ENCODE measurements at regions not wholly inside any gene's neighbourhood (a gene's known extent, or its start where the extent isn't known, plus 50 kb on each side); places are given as distances from the start of the nearest gene placed in this dataset.

DNA sequence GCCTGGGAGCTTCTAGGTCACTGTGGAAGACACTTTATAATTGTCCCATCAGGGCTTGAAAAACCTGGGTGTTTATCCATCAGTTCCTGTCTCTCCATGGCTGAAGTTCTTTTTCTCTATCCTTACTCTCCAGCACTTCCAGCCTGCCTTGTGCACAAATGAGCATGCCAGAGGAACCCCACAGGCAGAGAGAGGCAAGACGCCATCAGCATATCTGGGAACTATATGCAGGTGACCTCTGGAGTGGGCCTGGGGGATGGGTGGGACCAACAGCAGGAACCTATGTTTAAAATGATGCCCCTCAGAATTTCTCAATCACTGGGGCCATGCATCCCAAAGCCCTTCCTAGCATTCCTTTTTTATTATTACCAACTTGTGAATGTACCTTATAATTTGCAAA, 156.2 kb upstream of the PARD3B start:
- TF ChIP-seq, protein P1, sequence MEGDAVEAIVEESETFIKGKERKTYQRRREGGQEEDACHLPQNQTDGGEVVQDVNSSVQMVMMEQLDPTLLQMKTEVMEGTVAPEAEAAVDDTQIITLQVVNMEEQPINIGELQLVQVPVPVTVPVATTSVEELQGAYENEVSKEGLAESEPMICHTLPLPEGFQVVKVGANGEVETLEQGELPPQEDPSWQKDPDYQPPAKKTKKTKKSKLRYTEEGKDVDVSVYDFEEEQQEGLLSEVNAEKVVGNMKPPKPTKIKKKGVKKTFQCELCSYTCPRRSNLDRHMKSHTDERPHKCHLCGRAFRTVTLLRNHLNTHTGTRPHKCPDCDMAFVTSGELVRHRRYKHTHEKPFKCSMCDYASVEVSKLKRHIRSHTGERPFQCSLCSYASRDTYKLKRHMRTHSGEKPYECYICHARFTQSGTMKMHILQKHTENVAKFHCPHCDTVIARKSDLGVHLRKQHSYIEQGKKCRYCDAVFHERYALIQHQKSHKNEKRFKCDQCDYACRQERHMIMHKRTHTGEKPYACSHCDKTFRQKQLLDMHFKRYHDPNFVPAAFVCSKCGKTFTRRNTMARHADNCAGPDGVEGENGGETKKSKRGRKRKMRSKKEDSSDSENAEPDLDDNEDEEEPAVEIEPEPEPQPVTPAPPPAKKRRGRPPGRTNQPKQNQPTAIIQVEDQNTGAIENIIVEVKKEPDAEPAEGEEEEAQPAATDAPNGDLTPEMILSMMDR (IDR thresholded peaks at IDR 0.05): no peak
- no peak for TF ChIP-seq EZH2 (IDR thresholded peaks at IDR 0.05; ENCODE audit: borderline replicate concordance, insufficient read depth, low read depth, low read length, poor library complexity, severe bottlenecking)
- CTCF ChIA-PET: no interaction called here
- Histone ChIP-seq H3K4me1 (ENCODE audit: control insufficient read depth in 2 of 2, insufficient read depth in 2 of 2, low read length in 2 of 2) (no peaks in the 10 kb centered on the region), H3K79me2 (ENCODE audit: control insufficient read depth, insufficient read depth, low read length) (no peaks in the 10 kb centered on the region), H3K9ac (ENCODE audit: low read length) (no peak overlapping the region), H3K4me3 (ENCODE audit: control extremely low read depth in 1 of 5, extremely low read depth in 1 of 5, insufficient read depth in 1 of 5, low read depth in 2 of 5, low read length in 4 of 5) (no peak overlapping the region), H4K20me1 (ENCODE audit: control insufficient read depth, insufficient read depth, low read length, poor library complexity, severe bottlenecking) (no peaks in the 10 kb centered on the region), H2AFZ (ENCODE audit: insufficient read depth, low read depth, low read length, poor library complexity, severe bottlenecking) (no peak overlapping the region), H3K9me3 (ENCODE audit: control extremely low read depth in 1 of 3, control insufficient read depth in 2 of 3, insufficient read depth in 1 of 3, low read length in 2 of 3) (no peaks in the 10 kb centered on the region), H3K36me3 (replicated peaks in 1 of 2; ENCODE audit: control extremely low read depth in 1 of 2, control insufficient read depth in 1 of 2, extremely low read depth in 1 of 2, insufficient read depth in 2 of 2, low read length in 1 of 2) (no peaks in the 10 kb centered on the region), H3K27me3 (replicated peaks in 1 of 4; ENCODE audit: control extremely low read depth in 1 of 4, control insufficient read depth in 3 of 4, insufficient read depth in 4 of 4, low read length in 3 of 4) (no peaks in the 10 kb centered on the region), H3K27ac (ENCODE audit: low read length in 2 of 2) (no peak overlapping the region), H3K4me2 (replicated peaks; ENCODE audit: low read depth, low read length, poor library complexity, severe bottlenecking) (no peak overlapping the region)
- intact Hi-C loops (cut with micrococcal nuclease): no loop called here
- H3K27ac Mint-ChIP-seq: no peak overlapping the region
- ATAC-seq (ENCODE audit: low read depth): no peak
- H3K9me3 Mint-ChIP-seq (ENCODE audit: insufficient read depth): peaks cover under 1% of the 10 kb centered on the region
- no peaks in the 10 kb centered on the region for H3K4me1 Mint-ChIP-seq
- H3K27me3 Mint-ChIP-seq: peaks cover 3% of the 10 kb centered on the region
- DNase-seq: no peak
- POLR2A ChIA-PET: no interaction called here
- H3K4me3 Mint-ChIP-seq: no peak overlapping the region
- 100% methylated on average over 1 of the region's 1 CpG for WGBS (ENCODE audit: insufficient coverage)

DNA sequence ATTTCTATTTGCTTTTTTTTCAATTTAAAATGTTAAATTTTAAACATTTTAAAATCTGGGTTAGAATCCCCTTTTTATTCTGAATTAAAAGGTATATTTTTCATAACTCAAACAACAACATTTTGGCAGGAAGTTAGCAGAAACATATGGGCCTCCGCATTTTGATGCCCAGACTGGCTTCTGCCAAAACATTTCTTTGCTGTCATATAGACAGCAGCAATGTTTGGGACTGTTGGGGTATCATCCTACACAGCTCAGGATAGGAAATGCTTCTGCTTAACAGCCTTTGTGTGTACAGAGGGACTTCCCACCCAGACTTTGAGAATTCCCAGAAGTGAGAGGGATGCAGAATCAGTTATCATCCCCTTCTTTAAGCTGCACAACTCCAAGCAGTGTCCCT, 155.4 kb upstream of the PARD3B start:
- Mint-ChIP-seq H3K27me3 (peaks cover 3% of the 10 kb centered on the region), H3K4me1 (no peaks in the 10 kb centered on the region), H3K4me3 (no peak overlapping the region), H3K27ac (no peak overlapping the region), H3K9me3 (ENCODE audit: insufficient read depth) (no peaks in the 10 kb centered on the region)
- H3K9me3 ChIP-seq (ENCODE audit: control extremely low read depth in 1 of 3, control insufficient read depth in 2 of 3, insufficient read depth in 1 of 3, low read length in 2 of 3): no peaks in the 10 kb centered on the region
- no peaks in the 10 kb centered on the region for H3K79me2 ChIP-seq (ENCODE audit: control insufficient read depth, insufficient read depth, low read length)
- no peak overlapping the region for H3K4me2 ChIP-seq (replicated peaks; ENCODE audit: low read depth, low read length, poor library complexity, severe bottlenecking)
- WGBS (ENCODE audit: insufficient coverage): 100% methylated on average over 1 of the region's 1 CpG
- H2AFZ ChIP-seq (ENCODE audit: insufficient read depth, low read depth, low read length, poor library complexity, severe bottlenecking): no peak overlapping the region
- intact Hi-C loops (cut with micrococcal nuclease): no loop called here
- TF ChIP-seq EZH2 (IDR thresholded peaks at IDR 0.05; ENCODE audit: borderline replicate concordance, insufficient read depth, low read depth, low read length, poor library complexity, severe bottlenecking): no peak
- TF ChIP-seq, protein P1 (IDR thresholded peaks at IDR 0.05): no peak
- no peaks in the 10 kb centered on the region for H3K27me3 ChIP-seq (replicated peaks in 1 of 4; ENCODE audit: control extremely low read depth in 1 of 4, control insufficient read depth in 3 of 4, insufficient read depth in 4 of 4, low read length in 3 of 4)
- DNase-seq (no peak), ATAC-seq (ENCODE audit: low read depth) (no peak)
- H3K36me3 ChIP-seq (replicated peaks in 1 of 2; ENCODE audit: control extremely low read depth in 1 of 2, control insufficient read depth in 1 of 2, extremely low read depth in 1 of 2, insufficient read depth in 2 of 2, low read length in 1 of 2): no peaks in the 10 kb centered on the region
- ChIA-PET POLR2A (no interaction called here), CTCF (no interaction called here)
- no peak overlapping the region for H3K9ac ChIP-seq (ENCODE audit: low read length)
- H4K20me1 ChIP-seq (ENCODE audit: control insufficient read depth, insufficient read depth, low read length, poor library complexity, severe bottlenecking): no peaks in the 10 kb centered on the region
- H3K4me1 ChIP-seq (ENCODE audit: control insufficient read depth in 2 of 2, insufficient read depth in 2 of 2, low read length in 2 of 2): no peaks in the 10 kb centered on the region
- no peak overlapping the region for H3K4me3 ChIP-seq (ENCODE audit: control extremely low read depth in 1 of 5, extremely low read depth in 1 of 5, insufficient read depth in 1 of 5, low read depth in 2 of 5, low read length in 4 of 5)
- no peak overlapping the region for H3K27ac ChIP-seq (ENCODE audit: low read length in 2 of 2)
